ENCODE measurements at regions not wholly inside any gene's neighbourhood (a gene's known extent, or its start where the extent isn't known, plus 50 kb on each side); places are given as distances from the start of the nearest gene placed in this dataset.

DNA sequence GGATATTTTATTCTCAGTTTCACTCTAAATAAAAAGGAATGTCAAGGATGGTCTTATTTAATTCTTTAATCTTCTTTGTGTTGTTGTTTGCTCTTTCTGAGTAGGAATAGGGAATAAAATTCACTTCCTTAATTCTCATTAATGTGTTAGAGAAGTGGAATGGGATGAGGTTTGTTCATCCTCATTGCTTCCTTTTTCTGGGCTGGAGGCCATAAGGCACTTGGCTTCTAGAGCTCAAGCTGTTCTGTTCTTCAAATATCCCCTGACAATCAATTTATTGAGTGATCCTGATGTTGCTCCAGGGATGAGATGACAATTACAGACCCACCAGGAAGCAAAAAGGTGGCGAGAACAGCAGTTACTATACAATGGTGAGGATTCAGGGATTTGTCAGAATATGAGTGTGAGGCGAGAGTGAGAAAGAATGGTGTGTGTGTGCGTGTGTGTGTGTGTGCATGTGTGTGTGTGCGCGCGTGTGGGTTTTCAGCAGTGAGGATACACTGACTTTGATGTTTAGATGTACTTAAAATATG lies 557.6 kb upstream of the FANCL start:
- Mint-ChIP-seq H3K9me3 (no peaks in the 10 kb centered on the region), H3K27me3 (ENCODE audit: low read depth) (no peaks in the 10 kb centered on the region), H3K4me3 (no peak overlapping the region), H3K27ac (no peak overlapping the region), H3K36me3 (ENCODE audit: low read depth) (no peaks in the 10 kb centered on the region), H3K4me1 (no peaks in the 10 kb centered on the region)
- TF ChIP-seq, protein P1, sequence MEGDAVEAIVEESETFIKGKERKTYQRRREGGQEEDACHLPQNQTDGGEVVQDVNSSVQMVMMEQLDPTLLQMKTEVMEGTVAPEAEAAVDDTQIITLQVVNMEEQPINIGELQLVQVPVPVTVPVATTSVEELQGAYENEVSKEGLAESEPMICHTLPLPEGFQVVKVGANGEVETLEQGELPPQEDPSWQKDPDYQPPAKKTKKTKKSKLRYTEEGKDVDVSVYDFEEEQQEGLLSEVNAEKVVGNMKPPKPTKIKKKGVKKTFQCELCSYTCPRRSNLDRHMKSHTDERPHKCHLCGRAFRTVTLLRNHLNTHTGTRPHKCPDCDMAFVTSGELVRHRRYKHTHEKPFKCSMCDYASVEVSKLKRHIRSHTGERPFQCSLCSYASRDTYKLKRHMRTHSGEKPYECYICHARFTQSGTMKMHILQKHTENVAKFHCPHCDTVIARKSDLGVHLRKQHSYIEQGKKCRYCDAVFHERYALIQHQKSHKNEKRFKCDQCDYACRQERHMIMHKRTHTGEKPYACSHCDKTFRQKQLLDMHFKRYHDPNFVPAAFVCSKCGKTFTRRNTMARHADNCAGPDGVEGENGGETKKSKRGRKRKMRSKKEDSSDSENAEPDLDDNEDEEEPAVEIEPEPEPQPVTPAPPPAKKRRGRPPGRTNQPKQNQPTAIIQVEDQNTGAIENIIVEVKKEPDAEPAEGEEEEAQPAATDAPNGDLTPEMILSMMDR (IDR thresholded peaks at IDR 0.05; ENCODE audit: unreplicated experiment in 3 of 3), result no peak

DNA sequence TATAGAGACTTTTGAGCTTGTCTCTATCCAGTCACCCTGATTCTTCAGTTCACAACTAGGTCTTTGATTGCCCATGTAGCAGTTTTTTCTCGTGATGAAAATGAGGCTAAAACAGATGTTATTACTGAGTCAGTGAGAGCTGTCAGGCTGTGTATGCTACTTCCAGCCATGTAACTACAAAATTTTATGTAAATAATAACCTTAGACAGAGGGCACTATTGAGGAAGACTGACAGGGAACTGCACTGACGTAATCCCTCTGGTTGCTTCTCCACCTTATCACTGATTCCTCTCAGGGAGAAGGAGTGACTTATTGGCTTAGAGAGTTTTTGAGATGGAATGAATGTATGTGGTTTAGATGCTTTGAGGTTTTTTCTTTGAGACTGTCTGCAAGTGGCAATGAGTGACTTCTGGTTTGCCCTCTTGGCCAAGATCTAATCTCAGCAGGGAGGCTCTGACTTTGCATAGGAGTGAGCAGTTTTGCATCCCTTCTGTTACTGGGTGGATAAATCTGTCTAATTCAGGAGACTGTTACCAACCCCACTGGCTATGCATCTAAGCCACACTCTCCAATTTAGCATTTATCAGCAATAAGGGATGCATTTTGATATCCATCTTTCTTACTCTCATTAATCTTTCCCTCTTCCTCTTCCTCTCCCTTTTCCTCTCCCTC lies 555.2 kb upstream of the FANCL start:
- Mint-ChIP-seq H3K9me3 (no peaks in the 10 kb centered on the region), H3K27ac (no peak overlapping the region), H3K4me1 (no peaks in the 10 kb centered on the region), H3K36me3 (ENCODE audit: low read depth) (no peaks in the 10 kb centered on the region), H3K27me3 (ENCODE audit: low read depth) (no peaks in the 10 kb centered on the region), H3K4me3 (no peak overlapping the region)
- TF ChIP-seq, protein P1 (IDR thresholded peaks at IDR 0.05; ENCODE audit: unreplicated experiment in 3 of 3), result no peak

DNA sequence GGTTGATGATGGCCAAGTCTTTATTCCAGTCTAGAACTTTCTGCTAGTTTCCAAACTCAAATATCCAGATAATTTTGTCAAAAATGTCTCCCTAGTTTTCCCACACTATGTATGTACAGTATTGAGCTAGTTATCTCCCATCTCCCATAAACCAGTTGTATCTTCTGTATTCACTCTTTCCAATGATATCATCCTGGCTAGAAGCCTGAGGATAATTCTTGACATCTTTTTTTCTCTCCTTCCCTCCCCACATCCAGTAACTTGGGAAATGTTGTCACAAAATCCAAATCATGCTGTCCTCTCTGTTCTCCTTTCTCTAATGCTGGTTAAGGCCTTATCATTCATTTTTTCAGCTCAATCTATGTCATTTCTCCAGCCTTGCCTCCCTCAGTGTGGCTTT lies 553.8 kb upstream of the FANCL start:
- Mint-ChIP-seq H3K4me3 (no peak overlapping the region), H3K27ac (no peak overlapping the region), H3K9me3 (no peaks in the 10 kb centered on the region), H3K27me3 (ENCODE audit: low read depth) (no peaks in the 10 kb centered on the region), H3K4me1 (no peaks in the 10 kb centered on the region), H3K36me3 (ENCODE audit: low read depth) (no peaks in the 10 kb centered on the region)
- TF ChIP-seq, protein P1 (IDR thresholded peaks at IDR 0.05; ENCODE audit: unreplicated experiment in 3 of 3), result no peak

DNA sequence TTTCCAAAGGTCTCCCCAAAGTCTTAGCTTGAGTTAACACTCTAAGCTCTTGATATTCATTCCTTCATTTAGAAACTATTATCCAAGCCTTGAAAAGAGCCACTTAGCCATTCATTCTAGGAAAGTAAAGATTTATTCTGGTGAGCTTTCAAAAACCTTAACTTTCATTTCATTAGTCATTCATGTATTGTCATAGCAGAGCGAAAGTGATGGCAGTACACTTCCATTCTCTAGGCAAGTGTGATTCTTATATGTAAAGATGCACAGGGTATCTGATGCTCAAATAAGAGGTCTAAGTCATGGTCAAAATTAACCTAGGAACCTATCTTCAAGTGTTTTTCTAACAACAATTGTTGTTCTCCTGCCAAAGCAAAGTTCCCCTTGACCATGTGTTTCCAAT lies 553.0 kb upstream of the FANCL start:
- no peaks in the 10 kb centered on the region for H3K27me3 Mint-ChIP-seq (ENCODE audit: low read depth)
- H3K27ac Mint-ChIP-seq, result no peak overlapping the region
- no peaks in the 10 kb centered on the region for H3K9me3 Mint-ChIP-seq
- no peaks in the 10 kb centered on the region for H3K36me3 Mint-ChIP-seq (ENCODE audit: low read depth)
- H3K4me1 Mint-ChIP-seq, result no peaks in the 10 kb centered on the region
- TF ChIP-seq, protein P1 (IDR thresholded peaks at IDR 0.05; ENCODE audit: unreplicated experiment in 3 of 3), result no peak
- no peak overlapping the region for H3K4me3 Mint-ChIP-seq

DNA sequence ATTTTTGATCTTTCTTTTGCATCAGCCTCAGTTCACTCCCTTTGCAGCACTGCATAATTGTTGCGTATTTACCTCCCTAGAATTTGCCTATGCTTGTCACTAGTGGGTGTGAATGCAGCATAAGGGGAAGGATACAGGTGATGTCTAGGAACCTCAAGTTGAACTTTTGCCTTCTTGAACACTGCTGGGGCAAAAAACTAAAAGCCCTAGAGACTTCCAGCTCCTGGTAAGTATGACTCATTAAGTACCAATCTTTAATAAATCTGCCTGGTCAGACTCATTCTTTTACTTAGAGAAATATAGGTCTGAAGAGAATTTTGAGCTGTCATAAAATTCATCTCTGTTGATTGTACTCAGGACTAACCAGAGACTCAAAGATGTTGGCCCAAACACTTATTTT lies 547.3 kb upstream of the FANCL start:
- TF ChIP-seq, protein P1 (IDR thresholded peaks at IDR 0.05; ENCODE audit: unreplicated experiment in 3 of 3), result no peak
- H3K4me3 Mint-ChIP-seq, result no peak overlapping the region
- H3K27me3 Mint-ChIP-seq (ENCODE audit: low read depth), result no peaks in the 10 kb centered on the region
- H3K4me1 Mint-ChIP-seq, result no peaks in the 10 kb centered on the region
- H3K36me3 Mint-ChIP-seq (ENCODE audit: low read depth), result no peaks in the 10 kb centered on the region
- no peaks in the 10 kb centered on the region for H3K9me3 Mint-ChIP-seq
- no peak overlapping the region for H3K27ac Mint-ChIP-seq

DNA sequence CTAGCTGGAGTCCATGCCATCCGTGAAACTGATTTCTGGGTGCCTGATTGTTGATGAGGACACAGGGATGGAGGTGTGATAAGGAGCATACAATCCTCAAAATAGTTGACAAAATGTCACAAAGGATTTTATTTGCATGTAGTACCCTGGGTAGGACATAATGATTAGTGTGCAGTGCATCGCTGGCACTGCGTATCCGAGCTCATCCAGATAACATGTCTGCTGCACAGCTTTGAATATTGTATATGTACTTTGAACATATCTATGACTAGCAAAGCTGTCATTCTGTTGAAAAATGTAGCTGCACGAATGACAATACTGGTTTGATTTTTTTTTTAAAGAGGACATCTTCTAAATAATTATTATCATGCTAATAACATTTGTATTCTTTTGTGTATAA lies 529.7 kb upstream of the FANCL start:
- no peaks in the 10 kb centered on the region for H3K4me1 Mint-ChIP-seq
- TF ChIP-seq, protein P1 (IDR thresholded peaks at IDR 0.05; ENCODE audit: unreplicated experiment in 3 of 3), result no peak
- no peaks in the 10 kb centered on the region for H3K36me3 Mint-ChIP-seq (ENCODE audit: low read depth)
- no peaks in the 10 kb centered on the region for H3K27me3 Mint-ChIP-seq (ENCODE audit: low read depth)
- H3K27ac Mint-ChIP-seq, result no peak overlapping the region
- H3K4me3 Mint-ChIP-seq, result no peak overlapping the region
- H3K9me3 Mint-ChIP-seq, result no peaks in the 10 kb centered on the region

Measured in nephron (organoid).